Liver (tissue), 8 donors: ENCODE measurements at regions not wholly inside any gene's neighbourhood (a gene's known extent, or its start where the extent isn't known, plus 50 kb on each side); places are given as distances from the start of the nearest gene placed in this dataset.

Experiments
- DNase-seq: peaks from one replicate; pipeline ENCODE4 v3.0.0-alpha.2; 2017; ENCODE audit warnings: low spot score
- H3K27ac ChIP-seq, 2 donors: one replicate each; pipeline ENCODE4 v1.7.0; 2013; ENCODE audit warnings: inconsistent platforms in 2 of 2, low read length in 2 of 2, control low read depth in 1 of 2, low read depth in 1 of 2, mild to moderate bottlenecking in 1 of 2
- H3K27me3 ChIP-seq, 4 donors: one replicate each; pipeline versions ENCODE4 v1.6.1 to v1.7.0; 2013; ENCODE audit warnings: low read length in 3 of 4, inconsistent platforms in 1 of 4, mild to moderate bottlenecking in 1 of 4, moderate library complexity in 1 of 4; ENCODE audit not compliant: control insufficient read depth in 4 of 4, insufficient read depth in 4 of 4
- H3K36me3 ChIP-seq, 4 donors: one replicate each; pipeline versions ENCODE4 v1.6.1 to v1.7.0; 2013; ENCODE audit warnings: low read length in 3 of 4, mild to moderate bottlenecking in 3 of 4, low read depth in 1 of 4, moderate library complexity in 1 of 4; ENCODE audit not compliant: control insufficient read depth in 4 of 4, insufficient read depth in 3 of 4
- H3K4me1 ChIP-seq, 4 donors: one replicate each; pipeline versions ENCODE4 v1.6.1 to v1.7.0; 2013; ENCODE audit warnings: low read length in 3 of 4, mild to moderate bottlenecking in 3 of 4, moderate library complexity in 1 of 4; ENCODE audit not compliant: control insufficient read depth in 4 of 4, insufficient read depth in 4 of 4
- H3K4me3 ChIP-seq, 3 donors: one replicate each; pipeline versions ENCODE4 v1.6.1 to v1.7.0; 2013; ENCODE audit warnings: low read length in 3 of 3, control low read depth in 1 of 3, low read depth in 1 of 3, mild to moderate bottlenecking in 1 of 3
- H3K9ac ChIP-seq, 2 donors: one replicate each; pipeline ENCODE4 v1.7.0; 2013; ENCODE audit warnings: low read length in 2 of 2, mild to moderate bottlenecking in 2 of 2, moderate library complexity in 2 of 2, control low read depth in 1 of 2, low read depth in 1 of 2
- H3K9me3 ChIP-seq, 4 donors: one replicate each; pipeline versions ENCODE4 v1.6.1 to v1.7.0; 2013; ENCODE audit warnings: low read length in 3 of 4; ENCODE audit not compliant: control insufficient read depth in 4 of 4
- CTCF ChIP-seq: fragments of 150-350 bp; IDR thresholded peaks from 2 replicates; pipeline ENCODE4 v1.5.1; 2017; ENCODE audit warnings: improper control_type of control experiment, low read depth, low read length; ENCODE audit not compliant: missing input control
- EGR1 ChIP-seq, 2 donors: IDR thresholded peaks; 2 replicates each; pipeline ENCODE4 v1.6.1; 2016 to 2018; ENCODE audit warnings: antibody characterized with exemption in 2 of 2, low read depth in 2 of 2
- FOXA2 ChIP-seq: IDR thresholded peaks from 2 replicates; pipeline ENCODE4 v1.6.1; 2016; ENCODE audit warnings: antibody characterized with exemption
- GABPA ChIP-seq, 2 donors: IDR thresholded peaks in 1 of 2; conservative IDR thresholded peaks in 1 of 2; 2 replicates each; pipeline ENCODE4 v1.6.1; 2016; ENCODE audit warnings: antibody characterized with exemption in 2 of 2, mild to moderate bottlenecking in 1 of 2, moderate library complexity in 1 of 2
- HNF4A ChIP-seq, 2 donors: conservative IDR thresholded peaks; 2 replicates each; pipeline ENCODE4 v1.6.1; 2016; ENCODE audit warnings: antibody characterized with exemption in 2 of 2, mild to moderate bottlenecking in 2 of 2
- HNF4G ChIP-seq: IDR thresholded peaks from 2 replicates; pipeline ENCODE4 v1.6.1; 2016; ENCODE audit warnings: antibody characterized with exemption
- JUND ChIP-seq, 2 donors: IDR thresholded peaks; 2 replicates each; pipeline ENCODE4 v1.6.1; 2016; ENCODE audit warnings: antibody characterized with exemption in 2 of 2
- NR2F2 ChIP-seq: IDR thresholded peaks from 2 replicates; pipeline ENCODE4 v1.6.1; 2016; ENCODE audit warnings: antibody characterized with exemption
- RAD21 ChIP-seq, 2 donors: IDR thresholded peaks; 2 replicates each; pipeline ENCODE4 v1.6.1; 2016; ENCODE audit warnings: antibody characterized with exemption in 2 of 2, mild to moderate bottlenecking in 2 of 2
- REST ChIP-seq: IDR thresholded peaks from 2 replicates; pipeline ENCODE4 v1.6.1; 2016; ENCODE audit warnings: antibody characterized with exemption, mild to moderate bottlenecking
- RXRA ChIP-seq, 2 donors: IDR thresholded peaks; 2 replicates each; pipeline ENCODE4 v1.6.1; 2017 to 2018; ENCODE audit warnings: antibody characterized with exemption in 2 of 2, mild to moderate bottlenecking in 1 of 2
- SP1 ChIP-seq: IDR thresholded peaks from 2 replicates; pipeline ENCODE4 v1.6.1; 2018; ENCODE audit warnings: antibody characterized with exemption, mild to moderate bottlenecking
- TAF1 ChIP-seq: conservative IDR thresholded peaks from 2 replicates; pipeline ENCODE4 v1.6.1; 2016; ENCODE audit warnings: antibody characterized with exemption, mild to moderate bottlenecking
- YY1 ChIP-seq: IDR thresholded peaks from 2 replicates; pipeline ENCODE4 v1.6.1; 2016; ENCODE audit warnings: antibody characterized with exemption, mild to moderate bottlenecking
- WGBS: extraction: QIAGEN DNeasy Blood & Tissue Kit; methylation state at CpG from one replicate; pipeline ENCODE4 v1.1.7; 2013; 5-methylcytosine and 5-hydroxymethylcytosine counted together
- TF ChIP-seq, protein P1 (sequence below): IDR thresholded peaks from 2 replicates; pipeline ENCODE4 v1.6.1; 2016; ENCODE audit warnings: antibody characterized with exemption
- TF ChIP-seq, protein P2 (sequence below): IDR thresholded peaks from 2 replicates; pipeline ENCODE4 v1.6.1; 2016; ENCODE audit warnings: antibody characterized with exemption
- donor health status: healthy.
- donor health status: healthy.
- donor health status: healthy.
- donor health status: healthy.
- donor health status: healthy.

GRCh38 chr2:499726-500125 is 177.5 kb downstream of the TMEM18 start:
- TF ChIP-seq FOXA2 (no peak), RAD21 (IDR thresholded peaks at IDR 0.05) (no peak), REST (no peak), SP1 (no peak)
- TF ChIP-seq, protein P1, sequence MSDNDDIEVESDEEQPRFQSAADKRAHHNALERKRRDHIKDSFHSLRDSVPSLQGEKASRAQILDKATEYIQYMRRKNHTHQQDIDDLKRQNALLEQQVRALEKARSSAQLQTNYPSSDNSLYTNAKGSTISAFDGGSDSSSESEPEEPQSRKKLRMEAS = no peak
- no peaks in the 10 kb centered on the region for H3K4me1 ChIP-seq
- H3K27ac ChIP-seq = no peak overlapping the region
- peaks cover 0 to 2% (median 0%) of the 10 kb centered on the region in 4 donors for H3K27me3 ChIP-seq
- WGBS = 78% methylated on average over 8 of the region's 8 CpGs
- no peak for DNase-seq
- no peak overlapping the region for H3K4me3 ChIP-seq
- no peaks in the 10 kb centered on the region for H3K9me3 ChIP-seq
- no peak overlapping the region for H3K9ac ChIP-seq
- peaks cover 0 to 1% (median 0%) of the 10 kb centered on the region in 4 donors for H3K36me3 ChIP-seq

DNA sequence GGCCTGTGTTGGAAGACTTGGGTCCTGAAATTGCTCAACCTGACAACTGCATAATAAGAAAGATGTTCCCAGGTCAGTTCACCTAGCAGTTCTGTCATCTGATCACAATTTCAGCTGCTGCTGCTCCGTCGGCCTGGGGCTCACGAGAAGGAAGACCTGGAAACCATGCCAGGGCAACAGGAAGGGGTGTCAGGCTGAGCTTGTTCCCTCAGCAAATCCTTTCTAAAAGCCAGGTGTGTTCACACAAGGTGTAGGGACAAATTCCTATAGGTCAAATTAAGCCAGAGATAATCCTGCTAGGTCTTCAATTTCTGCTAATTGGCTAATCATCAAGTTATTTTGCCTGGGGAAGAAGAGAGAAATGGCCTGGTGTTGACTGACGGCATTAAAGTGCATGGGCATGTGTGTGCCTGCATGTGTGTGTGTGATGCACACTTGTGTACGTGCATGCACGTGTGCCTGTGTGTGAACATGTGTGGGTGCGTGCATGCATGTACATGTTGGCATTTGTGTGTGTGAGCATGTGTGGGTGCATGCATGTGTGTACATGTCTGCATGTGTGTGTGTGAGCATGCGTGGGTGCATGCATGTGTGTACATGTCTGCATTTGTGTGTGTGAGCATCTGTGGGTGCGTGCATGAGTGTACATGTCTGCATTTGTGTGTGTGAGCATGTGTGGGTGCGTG is 178.6 kb downstream of the TMEM18 start:
- no peaks in the 10 kb centered on the region for H3K9me3 ChIP-seq
- no peaks in the 10 kb centered on the region for H3K4me1 ChIP-seq
- DNase-seq = no peak
- TF ChIP-seq EGR1 (IDR thresholded peaks at IDR 0.05; ENCODE audit: low read depth in 2 of 2) = no peak
- no peak for TF ChIP-seq CTCF
- TF ChIP-seq FOXA2 = no peak
- TF ChIP-seq RXRA (IDR thresholded peaks at IDR 0.05) = no peak
- TF ChIP-seq GABPA (IDR thresholded peaks at IDR 0.05 in 1 of 2, conservative IDR thresholded peaks at IDR 0.05 in 1 of 2) = no peak
- TF ChIP-seq JUND (IDR thresholded peaks at IDR 0.05) = no peak
- TF ChIP-seq REST = no peak
- TF ChIP-seq NR2F2 = no peak
- no peak for TF ChIP-seq YY1
- TF ChIP-seq, protein P2, sequence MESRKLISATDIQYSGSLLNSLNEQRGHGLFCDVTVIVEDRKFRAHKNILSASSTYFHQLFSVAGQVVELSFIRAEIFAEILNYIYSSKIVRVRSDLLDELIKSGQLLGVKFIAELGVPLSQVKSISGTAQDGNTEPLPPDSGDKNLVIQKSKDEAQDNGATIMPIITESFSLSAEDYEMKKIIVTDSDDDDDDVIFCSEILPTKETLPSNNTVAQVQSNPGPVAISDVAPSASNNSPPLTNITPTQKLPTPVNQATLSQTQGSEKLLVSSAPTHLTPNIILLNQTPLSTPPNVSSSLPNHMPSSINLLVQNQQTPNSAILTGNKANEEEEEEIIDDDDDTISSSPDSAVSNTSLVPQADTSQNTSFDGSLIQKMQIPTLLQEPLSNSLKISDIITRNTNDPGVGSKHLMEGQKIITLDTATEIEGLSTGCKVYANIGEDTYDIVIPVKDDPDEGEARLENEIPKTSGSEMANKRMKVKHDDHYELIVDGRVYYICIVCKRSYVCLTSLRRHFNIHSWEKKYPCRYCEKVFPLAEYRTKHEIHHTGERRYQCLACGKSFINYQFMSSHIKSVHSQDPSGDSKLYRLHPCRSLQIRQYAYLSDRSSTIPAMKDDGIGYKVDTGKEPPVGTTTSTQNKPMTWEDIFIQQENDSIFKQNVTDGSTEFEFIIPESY = no peak
- TF ChIP-seq RAD21 (IDR thresholded peaks at IDR 0.05) = no peak
- TF ChIP-seq, protein P1 = no peak
- no peak for TF ChIP-seq HNF4G
- TF ChIP-seq TAF1 = no peak
- no peak for TF ChIP-seq HNF4A (conservative IDR thresholded peaks at IDR 0.05)
- peaks cover 0 to 2% (median 0%) of the 10 kb centered on the region in 4 donors for H3K27me3 ChIP-seq
- H3K36me3 ChIP-seq = peaks cover 0 to 1% (median 0%) of the 10 kb centered on the region in 4 donors
- WGBS = 84% methylated on average over 10 of the region's 10 CpGs
- H3K4me3 ChIP-seq = no peak overlapping the region
- no peak overlapping the region for H3K27ac ChIP-seq
- no peak overlapping the region for H3K9ac ChIP-seq
